ENCODE measurements at regions not wholly inside any gene's neighbourhood (a gene's known extent, or its start where the extent isn't known, plus 50 kb on each side); places are given as distances from the start of the nearest gene placed in this dataset.

- TF ChIP-seq EZH2 (IDR thresholded peaks at IDR 0.05; ENCODE audit: borderline replicate concordance, low read length) (no peak), CTCF (IDR thresholded peaks at IDR 0.05; ENCODE audit: low read length) (no peak)
- H4K20me1 ChIP-seq (ENCODE audit: insufficient read depth, low read length), result no peaks in the 10 kb centered on the region
- no peaks in the 10 kb centered on the region for H3K79me2 ChIP-seq (ENCODE audit: insufficient read depth, low read length)
- no peaks in the 10 kb centered on the region for H3K27me3 ChIP-seq (ENCODE audit: insufficient read depth, low read length)
- no peaks in the 10 kb centered on the region for H3F3A ChIP-seq (ENCODE audit: insufficient read depth, low read length)
- no peak overlapping the region for H3K4me2 ChIP-seq (ENCODE audit: low read length)
- H2AFZ ChIP-seq (ENCODE audit: low read length), result no peak overlapping the region
- no peak overlapping the region for H3K27ac ChIP-seq (ENCODE audit: low read depth, low read length, poor library complexity, severe bottlenecking)
- no peaks in the 10 kb centered on the region for H3K36me3 ChIP-seq (ENCODE audit: insufficient read depth, low read length)
- H3K9ac ChIP-seq (ENCODE audit: low read length), result no peak overlapping the region
- H3K9me2 ChIP-seq (ENCODE audit: low read depth, low read length), result no peaks in the 10 kb centered on the region
- no peak overlapping the region for H3K4me3 ChIP-seq (ENCODE audit: low read depth, low read length, poor library complexity, severe bottlenecking)
- H3K4me1 ChIP-seq (ENCODE audit: insufficient read depth, low read length, severe bottlenecking), result peaks cover 15% of the 10 kb centered on the region
- no peaks in the 10 kb centered on the region for H3K9me3 ChIP-seq (ENCODE audit: low read length)
Measured at GRCh38 chr13:50452756-50453155, 390.7 kb downstream of the DLEU7 start.

GRCh38 chr13:50453188-50453587 is 390.3 kb downstream of the DLEU7 start:
- no peaks in the 10 kb centered on the region for H3F3A ChIP-seq (ENCODE audit: insufficient read depth, low read length)
- H3K9me3 ChIP-seq (ENCODE audit: low read length), result no peaks in the 10 kb centered on the region
- H3K4me1 ChIP-seq (ENCODE audit: insufficient read depth, low read length, severe bottlenecking), result peaks cover 17% of the 10 kb centered on the region
- H3K4me3 ChIP-seq (ENCODE audit: low read depth, low read length, poor library complexity, severe bottlenecking), result no peak overlapping the region
- H3K36me3 ChIP-seq (ENCODE audit: insufficient read depth, low read length), result no peaks in the 10 kb centered on the region
- H3K27ac ChIP-seq (ENCODE audit: low read depth, low read length, poor library complexity, severe bottlenecking), result no peak overlapping the region
- no peaks in the 10 kb centered on the region for H3K79me2 ChIP-seq (ENCODE audit: insufficient read depth, low read length)
- no peak overlapping the region for H2AFZ ChIP-seq (ENCODE audit: low read length)
- H4K20me1 ChIP-seq (ENCODE audit: insufficient read depth, low read length), result no peaks in the 10 kb centered on the region
- H3K9me2 ChIP-seq (ENCODE audit: low read depth, low read length), result no peaks in the 10 kb centered on the region
- H3K27me3 ChIP-seq (ENCODE audit: insufficient read depth, low read length), result no peaks in the 10 kb centered on the region
- no peak overlapping the region for H3K4me2 ChIP-seq (ENCODE audit: low read length)
- TF ChIP-seq EZH2 (IDR thresholded peaks at IDR 0.05; ENCODE audit: borderline replicate concordance, low read length) (no peak), CTCF (IDR thresholded peaks at IDR 0.05; ENCODE audit: low read length) (no peak)
- no peak overlapping the region for H3K9ac ChIP-seq (ENCODE audit: low read length)

DNA sequence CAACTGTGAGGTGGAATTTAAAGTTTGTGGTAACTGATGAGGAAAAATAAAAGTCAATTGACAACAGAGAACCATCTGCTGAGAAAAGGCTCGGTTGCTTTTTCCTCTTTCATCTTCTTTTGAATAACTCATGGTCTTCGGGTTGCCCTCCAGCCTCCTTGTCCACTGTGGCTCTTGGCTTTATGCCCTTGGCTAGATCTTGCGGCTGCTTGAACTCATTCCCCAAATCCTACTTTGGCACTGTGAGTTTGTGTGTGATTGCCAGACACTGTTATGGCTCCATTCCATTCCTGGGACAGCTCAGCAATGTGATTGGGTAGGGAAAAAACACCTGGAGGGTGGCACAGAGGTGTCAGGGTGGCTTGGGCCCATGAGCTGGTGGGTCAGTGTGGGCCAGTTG is 387.4 kb downstream of the DLEU7 start:
- Histone ChIP-seq H3K4me3 (ENCODE audit: low read depth, low read length, poor library complexity, severe bottlenecking) (no peak overlapping the region), H3K36me3 (ENCODE audit: insufficient read depth, low read length) (no peaks in the 10 kb centered on the region), H2AFZ (ENCODE audit: low read length) (0 out of 2 replicates have a peak overlapping the region, but pooled peaks have one; percentile 47), H3K9me2 (ENCODE audit: low read depth, low read length) (no peaks in the 10 kb centered on the region), H3K79me2 (ENCODE audit: insufficient read depth, low read length) (no peaks in the 10 kb centered on the region), H3K9ac (ENCODE audit: low read length) (no peak overlapping the region), H3K27ac (ENCODE audit: low read depth, low read length, poor library complexity, severe bottlenecking) (no peak overlapping the region), H3K27me3 (ENCODE audit: insufficient read depth, low read length) (no peaks in the 10 kb centered on the region), H3K4me1 (ENCODE audit: insufficient read depth, low read length, severe bottlenecking) (peaks cover 17% of the 10 kb centered on the region), H3K4me2 (ENCODE audit: low read length) (no peak overlapping the region), H3F3A (ENCODE audit: insufficient read depth, low read length) (no peaks in the 10 kb centered on the region), H3K9me3 (ENCODE audit: low read length) (no peaks in the 10 kb centered on the region), H4K20me1 (ENCODE audit: insufficient read depth, low read length) (no peaks in the 10 kb centered on the region)
- TF ChIP-seq EZH2 (IDR thresholded peaks at IDR 0.05; ENCODE audit: borderline replicate concordance, low read length) (no peak), CTCF (IDR thresholded peaks at IDR 0.05; ENCODE audit: low read length) (no peak)

Data from OCI-LY1 (cell line).